IPS DF 6.9 (cell line): ENCODE measurements at regions not wholly inside any gene's neighbourhood (a gene's known extent, or its start where the extent isn't known, plus 50 kb on each side); places are given as distances from the start of the nearest gene placed in this dataset.

ENCODE experiments used
- DNase-seq: peaks from one replicate; pipeline ENCODE4 v3.0.0-alpha.2; 2013; ENCODE audit warnings: low read depth, low spot score
- H3K27ac ChIP-seq: one replicate; pipeline ENCODE4 v1.5.1; 2013; ENCODE audit warnings: low read length, control low read depth
- H3K27me3 ChIP-seq: 2 replicates; pipeline ENCODE4 v1.6.1; 2013; ENCODE audit warnings: mild to moderate bottlenecking, low read length; ENCODE audit not compliant: control insufficient read depth, insufficient read depth
- H3K36me3 ChIP-seq: 2 replicates; pipeline ENCODE4 v1.6.1; 2013; ENCODE audit warnings: low read length; ENCODE audit not compliant: control insufficient read depth, insufficient read depth
- H3K4me1 ChIP-seq: 2 replicates; pipeline ENCODE4 v1.6.1; 2013; ENCODE audit warnings: low read length; ENCODE audit not compliant: control insufficient read depth, insufficient read depth
- H3K4me3 ChIP-seq: 2 replicates; pipeline ENCODE4 v1.5.1; 2013; ENCODE audit warnings: mild to moderate bottlenecking, low read length
- H3K9me3 ChIP-seq: 2 replicates; pipeline ENCODE4 v1.6.1; 2013; ENCODE audit warnings: low read length, inconsistent platforms; ENCODE audit not compliant: control insufficient read depth, insufficient read depth
- WGBS: extraction: QIAGEN DNeasy Blood & Tissue Kit; methylation state at CpG from one replicate; pipeline ENCODE4 v1.1.7; 2013; ENCODE audit warnings: mixed read lengths, missing lambda C conversion rate; ENCODE audit not compliant: insufficient read length, insufficient coverage; 5-methylcytosine and 5-hydroxymethylcytosine counted together

DNA sequence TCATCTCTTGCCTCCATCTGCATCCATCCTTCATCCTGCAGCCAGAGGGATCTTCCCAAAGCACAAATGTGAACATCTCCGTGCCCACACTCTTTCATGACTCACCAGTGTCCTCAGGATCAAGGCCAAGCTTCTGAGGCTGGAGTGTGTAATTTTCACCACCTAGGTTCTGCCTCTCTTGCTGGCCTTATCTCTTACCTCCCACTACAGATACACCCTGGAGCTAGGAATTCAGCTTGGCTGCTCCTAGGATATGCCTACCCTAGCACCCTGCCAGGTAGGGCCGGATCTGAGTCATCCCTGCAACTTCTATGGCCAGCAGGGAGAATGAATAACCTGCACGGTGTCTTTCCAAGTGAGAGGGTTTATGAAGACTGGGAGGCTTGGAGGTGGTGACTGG lies 208.7 kb upstream of the CSF3R start:
- Histone ChIP-seq H3K4me3 (no peak overlapping the region), H3K27ac (no peak overlapping the region), H3K9me3 (no peaks in the 10 kb centered on the region), H3K4me1 (no peaks in the 10 kb centered on the region; the same call in 1 of the 2 replicates), H3K27me3 (no peaks in the 10 kb centered on the region), H3K36me3 (no peaks in the 10 kb centered on the region)
- no CpG with 5 or more reads among the region's 3 CpGs for WGBS
- no peak for DNase-seq

DNA sequence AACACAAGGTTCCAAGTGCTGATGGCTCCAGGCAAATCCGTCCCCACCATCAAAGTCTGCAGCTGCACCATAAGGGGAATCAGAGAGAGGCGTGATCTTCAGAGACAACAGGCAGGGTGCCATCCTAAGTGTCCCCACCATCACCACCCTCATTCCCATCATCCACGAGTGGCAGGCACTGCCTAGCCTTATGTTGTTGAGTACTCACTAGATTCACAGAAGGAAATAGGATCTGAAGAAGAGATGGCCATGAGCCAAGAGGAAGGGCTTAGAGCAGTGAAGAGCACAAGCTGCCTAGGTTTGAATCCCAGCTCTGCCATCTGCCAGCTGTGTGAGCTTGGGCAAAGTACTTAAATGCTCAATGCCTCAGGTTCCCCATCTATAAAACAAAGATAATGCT lies 207.3 kb upstream of the CSF3R start:
- Histone ChIP-seq H3K27me3 (no peaks in the 10 kb centered on the region), H3K4me3 (no peak overlapping the region), H3K36me3 (no peaks in the 10 kb centered on the region), H3K27ac (no peak overlapping the region), H3K4me1 (no peaks in the 10 kb centered on the region; the same call in 1 of the 2 replicates), H3K9me3 (no peaks in the 10 kb centered on the region)
- WGBS = no CpG with 5 or more reads among the region's 3 CpGs
- DNase-seq = no peak

DNA sequence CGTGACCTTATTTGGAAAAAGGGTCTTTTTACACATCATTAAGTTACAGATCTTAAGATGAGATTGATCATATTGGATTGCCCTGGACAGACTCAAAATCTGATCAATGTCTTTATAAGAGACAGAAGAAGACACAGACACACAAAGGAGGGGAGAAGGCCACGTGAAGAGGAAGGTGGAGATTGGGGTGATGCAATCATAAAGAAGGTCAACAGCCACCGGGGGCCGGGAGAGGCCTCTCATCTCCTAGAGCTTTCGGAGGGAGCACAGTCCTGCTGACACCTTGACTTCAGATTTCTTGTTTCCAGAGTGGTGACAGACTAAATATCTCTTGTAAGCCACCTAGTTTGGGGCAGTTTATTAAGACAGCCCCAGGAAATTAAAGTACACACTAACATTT lies 204.6 kb upstream of the CSF3R start:
- no peak for DNase-seq
- no peak overlapping the region for H3K27ac ChIP-seq
- no peaks in the 10 kb centered on the region; the same call in 1 of the 2 replicates for H3K4me1 ChIP-seq
- H3K4me3 ChIP-seq = no peak overlapping the region
- H3K9me3 ChIP-seq = no peaks in the 10 kb centered on the region
- no peaks in the 10 kb centered on the region for H3K36me3 ChIP-seq
- H3K27me3 ChIP-seq = no peaks in the 10 kb centered on the region
- WGBS = no CpG with 5 or more reads among the region's 5 CpGs

GRCh38 chr1:36675931-36676562 lies 193.3 kb upstream of the CSF3R start:
- H3K9me3 ChIP-seq = no peaks in the 10 kb centered on the region
- H3K27ac ChIP-seq = no peak overlapping the region
- H3K27me3 ChIP-seq = no peaks in the 10 kb centered on the region
- H3K4me3 ChIP-seq = no peak overlapping the region
- H3K4me1 ChIP-seq = peaks cover 3% of the 10 kb centered on the region; the same call in 1 of the 2 replicates
- no peaks in the 10 kb centered on the region for H3K36me3 ChIP-seq
- WGBS = no CpG with 5 or more reads among the region's 6 CpGs
- DNase-seq = no peak

DNA sequence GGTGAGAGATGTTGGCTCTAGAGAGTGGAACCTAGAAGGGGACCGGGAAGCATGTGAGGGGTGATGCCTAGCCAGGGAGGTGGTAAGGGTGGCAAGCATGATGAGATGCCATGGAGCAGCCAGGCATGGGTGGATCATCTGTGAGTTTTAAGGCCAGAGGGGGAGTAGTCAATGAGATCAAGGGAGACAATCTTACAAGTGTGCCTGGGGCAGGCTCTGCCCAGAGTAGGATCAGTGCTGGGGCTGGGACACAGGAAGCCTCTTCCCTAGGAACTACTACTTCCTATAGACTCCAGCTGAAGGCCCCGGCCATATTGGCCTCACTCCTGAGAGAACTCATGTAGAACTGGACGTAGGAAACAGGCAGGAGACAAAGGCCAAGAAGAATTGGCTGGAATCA lies 192.4 kb upstream of the CSF3R start:
- no peak overlapping the region for H3K27ac ChIP-seq
- H3K4me3 ChIP-seq = no peak overlapping the region
- H3K36me3 ChIP-seq = no peaks in the 10 kb centered on the region
- no peaks in the 10 kb centered on the region for H3K9me3 ChIP-seq
- WGBS = no CpG with 5 or more reads among the region's 3 CpGs
- H3K27me3 ChIP-seq = no peaks in the 10 kb centered on the region
- DNase-seq = no peak
- H3K4me1 ChIP-seq = peaks cover 3% of the 10 kb centered on the region; the same call in 1 of the 2 replicates

GRCh38 chr1:36673202-36673601 lies 190.5 kb upstream of the CSF3R start:
- Histone ChIP-seq H3K36me3 (no peaks in the 10 kb centered on the region), H3K4me1 (peaks cover 3% of the 10 kb centered on the region; the same call in 1 of the 2 replicates), H3K4me3 (no peak overlapping the region), H3K27me3 (no peaks in the 10 kb centered on the region), H3K9me3 (no peaks in the 10 kb centered on the region), H3K27ac (no peak overlapping the region)
- DNase-seq = no peak
- WGBS = no CpG with 5 or more reads among the region's 6 CpGs

- Histone ChIP-seq H3K36me3 (no peaks in the 10 kb centered on the region), H3K4me1 (peaks cover 3% of the 10 kb centered on the region; the same call in 1 of the 2 replicates), H3K9me3 (no peaks in the 10 kb centered on the region), H3K27ac (no peak overlapping the region), H3K4me3 (no peak overlapping the region), H3K27me3 (no peaks in the 10 kb centered on the region)
- WGBS = no CpG with 5 or more reads among the region's 9 CpGs
- no peak for DNase-seq
Observed at GRCh38 chr1:36669262-36669661, 186.5 kb upstream of the CSF3R start.

- H3K27me3 ChIP-seq = no peaks in the 10 kb centered on the region
- no peaks in the 10 kb centered on the region for H3K9me3 ChIP-seq
- no CpG with 5 or more reads among the region's 4 CpGs for WGBS
- no peak overlapping the region for H3K27ac ChIP-seq
- H3K4me1 ChIP-seq = no peaks in the 10 kb centered on the region
- H3K36me3 ChIP-seq = no peaks in the 10 kb centered on the region
- H3K4me3 ChIP-seq = no peak overlapping the region
- DNase-seq = no peak
Observed at GRCh38 chr1:36667836-36668235, 185.1 kb upstream of the CSF3R start.

DNA sequence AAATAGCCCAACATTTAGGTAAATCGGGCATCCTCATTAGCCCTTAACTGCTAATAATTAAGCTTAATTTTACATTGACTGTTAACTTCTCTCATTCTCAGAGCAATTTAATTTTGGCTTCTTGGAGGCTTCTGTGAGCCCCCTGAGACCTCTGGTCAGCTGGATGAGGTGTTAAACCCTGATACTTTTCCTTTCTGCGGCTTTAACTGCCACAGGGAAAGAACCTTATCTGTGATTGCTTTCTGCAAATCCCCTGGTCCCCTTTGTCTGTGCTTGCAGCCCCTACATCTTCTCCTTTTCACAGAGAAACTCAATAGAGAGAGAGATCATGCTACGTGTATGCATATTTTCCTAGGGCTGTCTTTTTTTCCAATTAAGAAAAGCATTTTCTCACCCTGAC lies 184.5 kb upstream of the CSF3R start:
- no peak overlapping the region for H3K4me3 ChIP-seq
- H3K4me1 ChIP-seq = no peaks in the 10 kb centered on the region
- H3K36me3 ChIP-seq = no peaks in the 10 kb centered on the region
- WGBS = no CpG with 5 or more reads among the region's 3 CpGs
- H3K9me3 ChIP-seq = no peaks in the 10 kb centered on the region
- DNase-seq = no peak
- no peaks in the 10 kb centered on the region for H3K27me3 ChIP-seq
- no peak overlapping the region for H3K27ac ChIP-seq

DNA sequence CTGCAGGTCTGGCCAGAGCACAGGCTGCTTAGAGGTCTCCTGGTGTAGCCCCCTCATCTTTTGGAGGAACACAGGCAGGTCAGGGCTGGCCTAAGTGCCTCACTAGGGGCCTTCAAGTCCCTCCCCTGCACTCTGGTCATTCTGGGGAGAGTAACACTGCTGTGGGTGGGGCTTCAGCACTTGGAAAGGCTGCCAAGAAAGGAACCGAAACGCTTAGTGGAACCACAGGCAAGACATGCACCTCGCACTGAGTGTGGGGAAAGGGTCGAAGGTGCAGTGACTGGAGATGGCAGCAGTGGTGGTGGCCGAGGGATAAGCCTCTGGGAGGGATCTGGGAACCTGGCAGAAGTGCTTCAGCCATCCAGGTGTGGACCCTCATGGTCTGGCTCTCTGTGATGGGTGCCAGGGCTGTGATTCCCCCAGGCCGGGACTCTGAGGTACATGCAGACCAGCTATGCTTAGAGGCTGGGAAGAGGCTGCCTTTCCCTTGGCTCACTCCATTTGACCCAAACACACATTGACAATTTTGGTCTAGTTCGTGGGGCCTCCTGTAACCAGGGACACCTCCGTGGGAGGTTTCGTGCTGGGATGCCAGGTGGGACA lies 182.9 kb upstream of the CSF3R start:
- Histone ChIP-seq H3K4me1 (no peaks in the 10 kb centered on the region), H3K27ac (no peak overlapping the region), H3K36me3 (no peaks in the 10 kb centered on the region), H3K4me3 (no peak overlapping the region), H3K27me3 (no peaks in the 10 kb centered on the region), H3K9me3 (no peaks in the 10 kb centered on the region)
- WGBS = no CpG with 5 or more reads among the region's 9 CpGs
- DNase-seq = no peak
